ENCODE measurements at regions not wholly inside any gene's neighbourhood (a gene's known extent, or its start where the extent isn't known, plus 50 kb on each side); places are given as distances from the start of the nearest gene placed in this dataset.

DNA sequence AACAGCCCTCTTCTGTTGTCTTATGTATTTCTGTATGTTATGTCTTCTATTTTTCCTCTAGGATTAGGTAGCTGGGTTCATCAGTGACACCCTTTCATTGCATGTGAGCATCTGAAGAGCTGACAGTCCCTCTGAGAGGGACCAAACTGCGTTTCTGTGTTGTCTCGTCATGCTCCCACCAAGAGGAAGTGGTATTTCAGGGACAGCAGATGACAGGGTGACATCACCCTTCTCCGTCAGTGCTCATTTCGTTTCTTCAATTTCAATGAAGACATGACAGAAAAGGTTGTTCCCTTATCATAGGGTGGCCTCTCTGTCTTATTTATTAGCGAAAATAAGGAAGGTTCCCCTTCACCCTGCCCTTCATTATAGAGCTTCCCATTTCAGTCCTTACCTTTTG, 225.9 kb upstream of the NR4A3 start:
- DNase-seq: no peak
- TF ChIP-seq, protein P1, sequence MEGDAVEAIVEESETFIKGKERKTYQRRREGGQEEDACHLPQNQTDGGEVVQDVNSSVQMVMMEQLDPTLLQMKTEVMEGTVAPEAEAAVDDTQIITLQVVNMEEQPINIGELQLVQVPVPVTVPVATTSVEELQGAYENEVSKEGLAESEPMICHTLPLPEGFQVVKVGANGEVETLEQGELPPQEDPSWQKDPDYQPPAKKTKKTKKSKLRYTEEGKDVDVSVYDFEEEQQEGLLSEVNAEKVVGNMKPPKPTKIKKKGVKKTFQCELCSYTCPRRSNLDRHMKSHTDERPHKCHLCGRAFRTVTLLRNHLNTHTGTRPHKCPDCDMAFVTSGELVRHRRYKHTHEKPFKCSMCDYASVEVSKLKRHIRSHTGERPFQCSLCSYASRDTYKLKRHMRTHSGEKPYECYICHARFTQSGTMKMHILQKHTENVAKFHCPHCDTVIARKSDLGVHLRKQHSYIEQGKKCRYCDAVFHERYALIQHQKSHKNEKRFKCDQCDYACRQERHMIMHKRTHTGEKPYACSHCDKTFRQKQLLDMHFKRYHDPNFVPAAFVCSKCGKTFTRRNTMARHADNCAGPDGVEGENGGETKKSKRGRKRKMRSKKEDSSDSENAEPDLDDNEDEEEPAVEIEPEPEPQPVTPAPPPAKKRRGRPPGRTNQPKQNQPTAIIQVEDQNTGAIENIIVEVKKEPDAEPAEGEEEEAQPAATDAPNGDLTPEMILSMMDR (conservative IDR thresholded peaks at IDR 0.05): no peak
- no CpG with 5 or more reads among the region's 5 CpGs for WGBS (ENCODE audit: extremely low coverage, insufficient read length, low lambda C conversion rate)

More for the DNA sequence above, 225.9 kb upstream of the NR4A3 start:
- H3K36me3 Mint-ChIP-seq (ENCODE audit: insufficient read depth in 1 of 3, low read depth in 3 of 3): no peaks in the 10 kb centered on the region
- Histone ChIP-seq H3K79me1 (ENCODE audit: insufficient read depth, low read depth, low read length, poor library complexity, severe bottlenecking) (no peaks in the 10 kb centered on the region), H3K14ac (ENCODE audit: insufficient read depth, low read length) (no peak overlapping the region), H3K18ac (ENCODE audit: insufficient read length, low read depth, low read length) (no peak overlapping the region), H3K27me3 (ENCODE audit: insufficient read depth, low read length) (no peaks in the 10 kb centered on the region), H2BK5ac (ENCODE audit: insufficient read length, low read length) (no peak overlapping the region), H4K91ac (ENCODE audit: insufficient read length, low read depth, low read length) (no peak overlapping the region), H4K5ac (ENCODE audit: insufficient read length, low read depth, low read length) (no peak overlapping the region), H4K20me1 (ENCODE audit: control insufficient read depth, insufficient read depth, insufficient read length) (no peaks in the 10 kb centered on the region), H3K4ac (ENCODE audit: low read depth, low read length) (no peak overlapping the region), H2AK5ac (ENCODE audit: insufficient read length, low read length) (no peak overlapping the region), H3K23me2 (ENCODE audit: insufficient read length, low read depth, low read length, poor library complexity, severe bottlenecking) (no peaks in the 10 kb centered on the region), H2BK12ac (ENCODE audit: insufficient read length, low read depth, low read length) (no peak overlapping the region), H3T11ph (ENCODE audit: low read length) (no peak overlapping the region), H3K79me2 (ENCODE audit: insufficient read depth, low read length) (no peaks in the 10 kb centered on the region), H3K56ac (ENCODE audit: insufficient read length, low read depth, low read length) (no peak overlapping the region), H3K27ac (ENCODE audit: insufficient read length, low read depth, low read length) (no peak overlapping the region), H3K9ac (ENCODE audit: extremely low read depth, insufficient read length, low read length) (no peak overlapping the region), H2AFZ (ENCODE audit: low read length) (no peak overlapping the region), H2BK15ac (ENCODE audit: low read depth, low read length) (no peak overlapping the region), H2BK120ac (ENCODE audit: low read depth, low read length, poor library complexity, severe bottlenecking) (no peak overlapping the region), H3K9me3 (ENCODE audit: control insufficient read depth, low read depth, low read length) (no peaks in the 10 kb centered on the region), H3K4me2 (ENCODE audit: insufficient read depth, insufficient read length, low read length) (no peak overlapping the region), H4K8ac (replicated peaks; ENCODE audit: insufficient read length, low read depth, low read length) (no peak overlapping the region), H2BK20ac (ENCODE audit: low read depth, low read length, poor library complexity, severe bottlenecking) (no peak overlapping the region), H3K23ac (ENCODE audit: insufficient read length, low read depth, low read length) (no peak overlapping the region), H3K4me1 (ENCODE audit: insufficient read depth, low read length) (no peaks in the 10 kb centered on the region)
- H3K4me3 Mint-ChIP-seq: no peak overlapping the region
- H3K27me3 Mint-ChIP-seq (ENCODE audit: low read depth): no peaks in the 10 kb centered on the region
- H3K4me1 Mint-ChIP-seq: no peaks in the 10 kb centered on the region
- H3K9me3 Mint-ChIP-seq: no peaks in the 10 kb centered on the region
- no peak overlapping the region for H3K27ac Mint-ChIP-seq
